ENCODE measurements at regions not wholly inside any gene's neighbourhood (a gene's known extent, or its start where the extent isn't known, plus 50 kb on each side); places are given as distances from the start of the nearest gene placed in this dataset.

DNA sequence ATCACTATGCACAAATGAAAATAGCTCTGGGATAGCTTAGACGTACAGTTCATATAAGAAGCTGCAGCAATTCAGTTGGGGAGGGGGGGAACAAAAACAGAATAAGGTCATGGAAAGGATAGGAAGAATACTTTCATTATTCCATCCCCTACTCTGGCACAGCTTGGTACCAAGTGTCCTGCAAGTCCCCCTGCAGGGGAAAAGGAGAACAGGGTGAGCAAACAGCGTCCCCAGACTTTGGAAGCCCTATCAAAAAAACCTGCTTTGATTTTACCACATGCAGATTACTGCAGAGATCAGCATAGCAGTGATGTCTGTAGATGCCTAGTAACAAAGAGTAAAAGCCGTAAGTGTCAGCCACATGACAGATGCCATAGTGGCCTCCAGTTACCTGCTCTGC is 209.4 kb upstream of the NEIL3 start:
- intact Hi-C loops (cut with DNase I; ENCODE audit: low total_unique reads) = no loop called here
- DNase-seq = no peak
- TF ChIP-seq POLR2A (IDR thresholded peaks at IDR 0.05) (no peak), CTCF (IDR thresholded peaks at IDR 0.05) (no peak)
- no peaks in the 10 kb centered on the region for H3K36me3 ChIP-seq (ENCODE audit: low read depth, missing control alignments)
- no peak overlapping the region for H3K27ac ChIP-seq
- H3K4me1 ChIP-seq = no peaks in the 10 kb centered on the region
- no peaks in the 10 kb centered on the region for H3K9me3 ChIP-seq
- 83 to 90% methylated on average over 3 of the region's 3 CpGs for WGBS, 2 donors
- no peak overlapping the region for H3K4me3 ChIP-seq
- H3K27me3 ChIP-seq = no peaks in the 10 kb centered on the region

- no peak for TF ChIP-seq CTCF (IDR thresholded peaks at IDR 0.05)
- TF ChIP-seq POLR2A (IDR thresholded peaks at IDR 0.05) = no peak
- Histone ChIP-seq H3K27ac (no peak overlapping the region), H3K27me3 (no peaks in the 10 kb centered on the region), H3K4me3 (no peak overlapping the region), H3K36me3 (ENCODE audit: low read depth, missing control alignments) (no peaks in the 10 kb centered on the region), H3K4me1 (no peaks in the 10 kb centered on the region), H3K9me3 (no peaks in the 10 kb centered on the region)
- DNase-seq = no peak
- intact Hi-C loops (cut with DNase I; ENCODE audit: low total_unique reads) = no loop called here
Observed at GRCh38 chr4:177103619-177104018, 206.1 kb upstream of the NEIL3 start.

- intact Hi-C loops (cut with DNase I; ENCODE audit: low total_unique reads) = no loop called here
- Histone ChIP-seq H3K36me3 (ENCODE audit: low read depth, missing control alignments) (no peaks in the 10 kb centered on the region), H3K27me3 (no peaks in the 10 kb centered on the region), H3K4me1 (no peaks in the 10 kb centered on the region), H3K9me3 (no peaks in the 10 kb centered on the region), H3K4me3 (no peak overlapping the region), H3K27ac (no peak overlapping the region)
- TF ChIP-seq CTCF (IDR thresholded peaks at IDR 0.05) = no peak
- TF ChIP-seq POLR2A (IDR thresholded peaks at IDR 0.05) = no peak
- DNase-seq = no peak
- WGBS, 2 donors = 61 to 73% methylated on average over 6 of the region's 6 CpGs
Observed at GRCh38 chr4:177105536-177105935, 204.1 kb upstream of the NEIL3 start.

DNA sequence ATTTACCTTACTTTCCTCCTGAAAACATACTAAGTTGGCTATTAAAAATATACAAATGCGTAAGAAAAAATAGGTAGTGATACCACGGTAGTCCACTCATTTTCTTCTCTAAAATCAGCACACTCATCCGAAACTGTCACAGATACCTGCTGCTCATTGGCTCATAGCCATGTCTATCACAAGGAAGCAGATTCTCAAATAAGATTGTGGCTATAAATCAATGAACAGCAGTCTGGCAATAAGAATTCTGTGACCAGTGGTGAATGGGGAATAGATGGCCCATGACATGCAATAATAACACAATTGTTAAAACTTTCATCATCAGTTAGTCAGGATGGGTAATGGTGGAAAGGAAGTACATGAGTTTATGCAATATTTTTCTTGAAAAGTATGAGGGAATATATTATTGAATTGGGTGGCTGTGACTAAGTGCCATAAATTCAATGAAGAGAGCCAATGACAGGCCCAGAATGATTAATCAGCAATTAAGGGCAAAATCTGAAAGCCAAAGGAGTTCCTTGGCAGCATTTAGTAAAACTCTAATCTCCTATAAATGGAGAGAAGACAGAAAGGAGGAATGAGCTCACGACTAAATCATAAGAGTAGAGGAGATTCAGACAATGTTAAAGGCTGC is 202.3 kb upstream of the NEIL3 start:
- Histone ChIP-seq H3K9me3 (no peaks in the 10 kb centered on the region), H3K27me3 (no peaks in the 10 kb centered on the region), H3K27ac (no peak overlapping the region), H3K36me3 (ENCODE audit: low read depth, missing control alignments) (no peaks in the 10 kb centered on the region), H3K4me3 (no peak overlapping the region), H3K4me1 (no peaks in the 10 kb centered on the region)
- no peak for TF ChIP-seq CTCF (IDR thresholded peaks at IDR 0.05)
- TF ChIP-seq POLR2A (IDR thresholded peaks at IDR 0.05) = no peak
- WGBS, 2 donors = 54 to 59% methylated on average over 4 of the region's 4 CpGs
- no peak for DNase-seq
- intact Hi-C loops (cut with DNase I; ENCODE audit: low total_unique reads) = no loop called here

DNA sequence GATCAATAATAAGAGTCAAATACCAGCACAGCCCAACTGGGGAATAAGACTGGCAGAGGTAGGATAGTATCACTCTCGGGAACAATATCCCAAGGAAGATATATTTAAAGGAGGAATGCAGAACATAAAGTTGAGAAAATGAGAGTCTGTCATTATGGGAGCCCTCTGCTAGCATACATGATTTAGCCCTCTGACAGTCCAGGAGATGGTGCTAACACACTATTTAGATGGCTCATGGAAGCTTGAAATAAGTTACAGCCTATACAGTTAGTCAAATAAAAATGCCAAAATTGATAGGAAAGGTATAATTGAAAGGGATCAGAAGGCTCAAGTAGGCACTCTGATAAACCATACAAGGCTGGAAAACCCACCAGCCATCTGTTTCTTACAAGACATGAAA is 201.0 kb upstream of the NEIL3 start:
- WGBS, 2 donors = 75 to 85% methylated on average over 1 of the region's 1 CpG
- no peaks in the 10 kb centered on the region for H3K27me3 ChIP-seq
- H3K27ac ChIP-seq = no peak overlapping the region
- TF ChIP-seq POLR2A (IDR thresholded peaks at IDR 0.05) = no peak
- no peak for TF ChIP-seq CTCF (IDR thresholded peaks at IDR 0.05)
- no peaks in the 10 kb centered on the region for H3K36me3 ChIP-seq (ENCODE audit: low read depth, missing control alignments)
- H3K4me3 ChIP-seq = no peak overlapping the region
- no peaks in the 10 kb centered on the region for H3K9me3 ChIP-seq
- DNase-seq = no peak
- intact Hi-C loops (cut with DNase I; ENCODE audit: low total_unique reads) = no loop called here
- H3K4me1 ChIP-seq = no peaks in the 10 kb centered on the region

Data from testis (tissue), 2 donors.